Cardiac fibroblast (primary cell): ENCODE measurements at regions not wholly inside any gene's neighbourhood (a gene's known extent, or its start where the extent isn't known, plus 50 kb on each side); places are given as distances from the start of the nearest gene placed in this dataset.

Experiments used
- DNase-seq, 2 donors: peaks; one replicate each; pipeline versions ENCODE4 v3.0.0 to v3.0.0-alpha.2; 2010; ENCODE audit warnings: low read depth in 2 of 2
- H3K4me3 ChIP-seq, 2 donors: replicated peaks in 1 of 2; 1 replicate in 1 of 2; 2 replicates in 1 of 2; pipeline ENCODE4 v1.5.1; 2011; ENCODE audit warnings: low read depth in 2 of 2, low read length in 2 of 2, mild to moderate bottlenecking in 2 of 2, moderate library complexity in 1 of 2
- CTCF ChIP-seq: IDR thresholded peaks from one replicate; pipeline ENCODE4 v1.5.1; 2011; ENCODE audit warnings: low read depth, mild to moderate bottlenecking, low read length, inconsistent platforms

DNA sequence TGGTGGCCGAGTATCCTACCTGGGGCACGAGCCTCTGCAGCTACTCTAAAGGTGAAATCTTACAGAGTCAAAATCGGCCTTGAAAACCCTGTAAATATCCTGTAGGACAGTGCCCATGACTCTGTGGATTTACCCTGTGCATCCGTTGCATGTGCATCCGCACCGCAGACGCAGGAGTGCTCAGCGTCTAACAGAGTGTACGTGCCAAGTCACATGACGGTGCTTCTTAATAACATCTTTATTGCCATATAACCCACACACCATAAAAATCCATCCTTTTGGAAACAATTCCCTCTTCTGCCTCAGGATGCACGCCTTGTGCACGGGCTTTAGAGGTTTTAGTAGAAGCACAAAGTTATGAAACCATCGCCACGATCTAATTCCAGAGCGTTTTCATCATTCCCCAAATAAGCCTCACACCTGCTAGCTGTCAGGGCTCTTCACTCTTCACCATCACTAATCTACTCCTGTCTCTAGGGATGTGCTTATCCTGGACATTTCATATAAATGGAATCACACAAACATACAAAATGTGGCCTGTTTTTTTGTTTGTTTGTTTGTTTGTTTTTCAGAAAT lies 384.5 kb upstream of the SULF2 start:
- DNase-seq: no peak
- TF ChIP-seq CTCF: no peak

DNA sequence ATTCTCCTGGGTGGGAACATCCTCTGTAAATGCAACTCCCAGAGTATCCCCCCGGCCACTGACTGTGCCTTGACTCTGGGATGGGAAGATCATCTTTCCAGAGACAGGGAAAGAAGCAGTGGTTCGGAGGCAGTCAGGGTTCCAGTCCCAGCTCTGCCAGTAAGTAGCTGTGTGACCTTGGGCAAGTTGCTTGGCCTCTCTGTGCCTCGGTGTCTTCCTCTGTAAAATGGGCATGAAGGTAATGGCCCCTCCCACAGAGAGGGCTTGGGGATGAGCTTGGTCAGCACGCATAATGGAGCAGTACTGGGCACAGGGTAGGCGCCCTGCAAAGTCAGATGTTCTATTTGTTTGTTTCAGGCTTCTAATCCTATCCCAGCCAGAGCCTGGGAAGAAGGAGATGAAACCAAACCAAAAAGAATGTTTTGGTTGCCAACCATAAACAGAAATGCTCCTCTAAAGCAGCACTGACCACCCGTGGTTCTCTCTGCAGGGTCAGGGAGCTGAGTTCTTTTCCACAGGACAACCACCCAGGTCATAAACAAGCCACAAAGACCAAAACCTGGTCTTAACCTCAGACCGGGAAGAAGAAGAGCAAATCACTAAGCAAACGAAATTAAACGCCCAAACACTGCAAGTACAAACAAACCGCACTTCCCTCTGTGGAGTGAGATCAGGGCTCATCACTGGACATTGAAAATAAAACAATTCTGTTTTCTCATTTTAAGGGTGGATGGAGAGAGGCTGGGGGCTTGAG lies 381.0 kb upstream of the SULF2 start:
- no peak for DNase-seq
- no peak for TF ChIP-seq CTCF
- no peak overlapping the region for H3K4me3 ChIP-seq

More for the DNA sequence above, 384.5 kb upstream of the SULF2 start:
- H3K4me3 ChIP-seq: no peak overlapping the region

GRCh38 chr20:48165401-48165685 lies 380.1 kb upstream of the SULF2 start:
- no peak for DNase-seq
- no peak for TF ChIP-seq CTCF

GRCh38 chr20:48164566-48165400 lies 379.5 kb upstream of the SULF2 start:
- TF ChIP-seq CTCF: no peak
- DNase-seq: no peak
- H3K4me3 ChIP-seq: no peak overlapping the region

More at GRCh38 chr20:48165401-48165685, 380.1 kb upstream of the SULF2 start:
- H3K4me3 ChIP-seq: no peak overlapping the region

GRCh38 chr20:48164034-48164433 lies 378.8 kb upstream of the SULF2 start:
- no peak for DNase-seq
- TF ChIP-seq CTCF: no peak
- H3K4me3 ChIP-seq: no peak overlapping the region

DNA sequence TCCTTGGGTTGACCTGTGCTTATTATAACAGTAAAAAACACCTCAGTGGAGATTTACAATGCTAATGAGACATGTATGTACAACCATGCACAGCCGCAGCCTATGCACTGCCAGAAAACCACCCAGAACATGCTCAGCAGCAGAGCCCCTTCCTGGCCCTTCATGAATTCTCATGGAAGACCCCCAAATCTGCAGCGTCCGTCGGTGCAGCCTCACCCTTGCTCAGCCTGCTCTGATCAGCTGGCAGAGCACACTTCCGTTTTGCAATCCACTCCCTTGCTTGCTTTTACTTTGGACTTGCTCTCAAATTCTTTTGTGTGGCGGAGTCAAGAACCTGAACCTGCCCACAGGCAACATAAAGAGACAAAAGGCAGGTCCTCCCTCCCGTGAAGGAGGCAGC lies 378.2 kb upstream of the SULF2 start:
- TF ChIP-seq CTCF: no peak
- no peak for DNase-seq

More for the DNA sequence above, 378.2 kb upstream of the SULF2 start:
- H3K4me3 ChIP-seq: no peak overlapping the region
